Astrocyte (in vitro differentiated cells and primary cell): ENCODE measurements at regions not wholly inside any gene's neighbourhood (a gene's known extent, or its start where the extent isn't known, plus 50 kb on each side); places are given as distances from the start of the nearest gene placed in this dataset.

Source experiments
- CTCF ChIP-seq: IDR thresholded peaks from 2 replicates; pipeline ENCODE4 v1.5.1; 2011; ENCODE audit warnings: low read depth, mild to moderate bottlenecking, inconsistent platforms, low read length, moderate library complexity; ENCODE audit not compliant: insufficient read depth
- EZH2 ChIP-seq: IDR thresholded peaks from 2 replicates; pipeline ENCODE4 v1.6.1; 2012; ENCODE audit warnings: mild to moderate bottlenecking, low read length, inconsistent platforms; ENCODE audit not compliant: insufficient read depth

DNA sequence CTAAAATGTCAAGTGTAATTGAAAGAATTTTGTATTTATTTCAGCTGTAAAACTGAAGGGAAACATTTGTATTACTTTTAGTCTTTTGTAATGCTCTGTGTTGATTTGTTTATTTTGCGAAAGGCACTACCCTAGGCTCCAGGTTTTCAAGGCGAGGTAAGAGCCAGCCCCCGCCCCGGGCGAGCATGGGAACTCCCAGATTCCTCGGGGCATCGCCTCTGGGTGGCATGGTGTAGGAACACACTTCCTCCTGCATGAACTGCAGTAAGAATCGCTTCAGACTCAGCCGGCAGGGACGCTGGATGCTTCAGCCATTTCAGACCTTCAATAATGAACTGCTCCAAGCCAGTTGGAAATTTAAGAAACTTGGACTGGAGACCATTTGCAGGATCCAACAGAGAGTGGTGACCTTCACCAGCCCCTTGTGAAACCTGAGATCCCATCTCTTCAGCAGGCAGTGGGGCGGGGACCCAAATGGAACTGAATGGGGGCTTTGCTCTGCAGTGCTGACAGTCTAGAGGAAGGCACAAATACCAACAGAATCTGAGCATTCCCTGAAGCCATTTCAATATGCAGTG is 544.3 kb upstream of the MGMT start:
- TF ChIP-seq CTCF: no peak
- no peak for TF ChIP-seq EZH2
